ENCODE measurements at regions not wholly inside any gene's neighbourhood (a gene's known extent, or its start where the extent isn't known, plus 50 kb on each side); places are given as distances from the start of the nearest gene placed in this dataset.
"Not testable (repeated sequence)": the region's sequence is repeated elsewhere in the genome, so short reads cannot be mapped to it uniquely, and the experiment has no call there.

DNA sequence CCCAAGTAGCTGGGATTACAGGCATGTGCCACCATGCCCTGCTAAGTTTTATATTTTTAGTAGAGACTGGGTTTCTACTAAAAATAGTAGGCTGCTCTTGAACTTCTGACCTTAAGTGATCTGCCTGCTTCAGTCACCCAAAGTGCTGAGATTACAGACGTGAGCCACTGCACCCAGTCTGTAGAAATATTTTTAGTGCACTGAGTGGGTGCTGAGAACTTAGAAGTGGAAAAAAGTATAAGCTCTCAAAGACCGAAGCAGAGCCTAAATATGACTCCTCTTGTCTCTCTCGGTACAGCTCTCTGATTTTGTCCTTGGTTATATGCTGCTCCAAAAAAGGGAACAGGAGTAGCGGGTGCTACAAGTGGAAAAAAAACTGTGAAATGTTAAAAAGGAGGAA is 353.8 kb upstream of the IZUMO3 start:
- Mint-ChIP-seq H3K27ac (no peak overlapping the region), H3K4me3 (no peak overlapping the region), H3K4me1 (no peaks in the 10 kb centered on the region), H3K9me3 (peaks cover 0 to 25% (median 13%) of the 10 kb centered on the region in 11 donors), H3K27me3 (no peaks in the 10 kb centered on the region), H3K36me3 (no peaks in the 10 kb centered on the region)
- intact Hi-C loops (cut with micrococcal nuclease): no loop called here
- ChIA-PET POLR2A (no interaction called here), CTCF (no interaction called here)
- H3K4me3 ChIP-seq (ENCODE audit: low read length): no peak overlapping the region
- no peaks in the 10 kb centered on the region for H3K4me1 ChIP-seq (ENCODE audit: control insufficient read depth in 2 of 2, insufficient read depth in 2 of 2, low read length in 2 of 2)
- H3K27ac ChIP-seq (ENCODE audit: low read depth, low read length): no peak overlapping the region
- H3K27me3 ChIP-seq (ENCODE audit: control insufficient read depth in 2 of 2, insufficient read depth in 2 of 2, low read length in 2 of 2): no peaks in the 10 kb centered on the region
- ATAC-seq: no peak
- H3K9me3 ChIP-seq (ENCODE audit: control insufficient read depth in 2 of 3, low read length in 3 of 3): no peaks in the 10 kb centered on the region
- H3K36me3 ChIP-seq (ENCODE audit: control insufficient read depth in 2 of 3, insufficient read depth in 3 of 3, low read length in 3 of 3): no peaks in the 10 kb centered on the region
- no peak for DNase-seq

DNA sequence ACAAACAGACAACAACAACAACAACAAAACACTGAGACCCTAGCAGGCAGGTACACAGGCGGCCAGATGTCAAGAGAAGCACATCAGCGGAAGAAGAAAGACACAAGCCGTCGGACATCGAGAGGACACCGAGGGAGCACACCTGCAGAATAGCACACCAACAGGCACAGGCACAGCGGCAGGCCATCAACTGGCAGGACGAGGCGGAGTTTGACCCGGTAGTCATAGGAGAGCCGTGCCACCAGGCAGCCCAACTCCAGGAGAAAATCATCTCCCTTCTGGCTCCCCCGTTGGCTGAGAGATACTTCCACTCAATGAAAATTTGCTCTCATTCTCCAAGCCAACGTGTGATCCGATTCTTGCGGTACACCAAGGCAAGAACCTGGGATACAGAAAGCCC is 352.1 kb upstream of the IZUMO3 start:
- DNase-seq (no peak), ATAC-seq (no peak)
- H3K9me3 Mint-ChIP-seq: peaks cover 0 to 35% (median 20%) of the 10 kb centered on the region in 11 donors
- Histone ChIP-seq H3K27me3 (ENCODE audit: control insufficient read depth in 2 of 2, insufficient read depth in 2 of 2, low read length in 2 of 2) (no peaks in the 10 kb centered on the region), H3K27ac (ENCODE audit: low read depth, low read length) (no peak overlapping the region), H3K4me1 (ENCODE audit: control insufficient read depth in 2 of 2, insufficient read depth in 2 of 2, low read length in 2 of 2) (no peaks in the 10 kb centered on the region), H3K9me3 (ENCODE audit: control insufficient read depth in 2 of 3, low read length in 3 of 3) (no peaks in the 10 kb centered on the region), H3K36me3 (ENCODE audit: control insufficient read depth in 2 of 3, insufficient read depth in 3 of 3, low read length in 3 of 3) (no peaks in the 10 kb centered on the region), H3K4me3 (ENCODE audit: low read length) (no peak overlapping the region)
- CTCF ChIA-PET: no interaction called here
- no peak overlapping the region for H3K27ac Mint-ChIP-seq
- H3K4me1 Mint-ChIP-seq: no peaks in the 10 kb centered on the region
- H3K4me3 Mint-ChIP-seq: no peak overlapping the region
- POLR2A ChIA-PET: no interaction called here
- H3K27me3 Mint-ChIP-seq: no peaks in the 10 kb centered on the region
- intact Hi-C loops (cut with micrococcal nuclease): no loop called here
- no peaks in the 10 kb centered on the region for H3K36me3 Mint-ChIP-seq

DNA sequence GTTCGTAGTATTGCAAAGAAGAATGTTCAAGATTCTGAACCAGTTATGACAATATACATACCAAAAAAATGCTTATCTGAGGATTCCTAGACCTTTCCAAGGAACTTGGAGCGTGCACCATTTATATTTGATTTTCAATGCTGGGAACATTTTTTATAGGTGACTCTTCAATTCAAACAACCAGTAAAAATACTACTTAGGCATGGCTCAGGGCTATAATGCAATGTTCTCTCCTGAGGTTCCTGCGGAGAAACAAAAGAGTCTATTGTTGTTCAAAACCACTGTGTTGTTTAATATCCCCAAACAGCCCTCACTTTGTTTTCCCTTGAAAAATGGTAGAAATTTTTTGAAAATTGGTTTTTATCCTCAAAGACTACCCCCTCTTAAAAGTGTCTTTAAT is 335.7 kb upstream of the IZUMO3 start:
- intact Hi-C loops (cut with micrococcal nuclease): no loop called here
- no peaks in the 10 kb centered on the region for H3K4me1 Mint-ChIP-seq
- peaks cover 0 to 37% (median 6%) of the 10 kb centered on the region in 11 donors for H3K9me3 Mint-ChIP-seq
- ATAC-seq: no peak
- Histone ChIP-seq H3K4me1 (ENCODE audit: control insufficient read depth in 2 of 2, insufficient read depth in 2 of 2, low read length in 2 of 2) (no peaks in the 10 kb centered on the region), H3K27me3 (ENCODE audit: control insufficient read depth in 2 of 2, insufficient read depth in 2 of 2, low read length in 2 of 2) (no peaks in the 10 kb centered on the region), H3K4me3 (ENCODE audit: low read length) (no peak overlapping the region), H3K27ac (ENCODE audit: low read depth, low read length) (no peak overlapping the region), H3K9me3 (ENCODE audit: control insufficient read depth in 2 of 3, low read length in 3 of 3) (peaks cover 0 to 4% (median 0%) of the 10 kb centered on the region in 3 experiments), H3K36me3 (ENCODE audit: control insufficient read depth in 2 of 3, insufficient read depth in 3 of 3, low read length in 3 of 3) (no peaks in the 10 kb centered on the region)
- H3K4me3 Mint-ChIP-seq: no peak overlapping the region
- no peak overlapping the region for H3K27ac Mint-ChIP-seq
- POLR2A ChIA-PET: no interaction called here
- H3K36me3 Mint-ChIP-seq: peaks cover 0 to 3% (median 0%) of the 10 kb centered on the region in 5 donors
- no peaks in the 10 kb centered on the region for H3K27me3 Mint-ChIP-seq
- DNase-seq: no peak
- CTCF ChIA-PET: no interaction called here

DNA sequence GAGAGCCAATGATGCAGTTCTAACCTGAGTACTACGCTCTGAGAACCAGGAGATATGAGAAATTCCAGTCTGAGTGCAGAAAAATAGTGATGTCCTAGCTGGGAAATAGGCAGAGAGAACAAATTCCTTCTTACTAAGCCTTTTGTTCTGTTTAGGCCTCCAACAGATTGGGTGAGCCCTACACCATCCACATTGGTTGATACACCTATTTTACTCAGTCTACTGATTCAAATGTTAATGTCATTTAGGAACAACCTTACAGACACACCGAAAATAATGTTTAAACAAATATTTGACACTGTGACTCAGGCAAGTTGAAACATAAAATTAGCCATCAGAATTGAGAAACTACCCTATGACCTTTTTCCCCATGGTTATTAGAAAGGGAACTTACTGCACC is 333.9 kb upstream of the IZUMO3 start:
- H3K36me3 ChIP-seq (ENCODE audit: control insufficient read depth in 2 of 3, insufficient read depth in 3 of 3, low read length in 3 of 3): no peaks in the 10 kb centered on the region
- H3K4me1 ChIP-seq (ENCODE audit: control insufficient read depth in 2 of 2, insufficient read depth in 2 of 2, low read length in 2 of 2): no peaks in the 10 kb centered on the region
- H3K27ac Mint-ChIP-seq: no peak overlapping the region
- no peak for DNase-seq
- no peaks in the 10 kb centered on the region for H3K4me1 Mint-ChIP-seq
- H3K27ac ChIP-seq (ENCODE audit: low read depth, low read length): no peak overlapping the region
- intact Hi-C loops (cut with micrococcal nuclease): loop anchor here in 1 of 2 donors (10.0 kb wide), 1 partner anchor 55 kb away; no protein-coding TSS in a partner anchor
- ATAC-seq: no peak
- no peaks in the 10 kb centered on the region for H3K27me3 ChIP-seq (ENCODE audit: control insufficient read depth in 2 of 2, insufficient read depth in 2 of 2, low read length in 2 of 2)
- H3K4me3 ChIP-seq (ENCODE audit: low read length): no peak overlapping the region
- H3K4me3 Mint-ChIP-seq: no peak overlapping the region
- H3K36me3 Mint-ChIP-seq: peaks cover 0 to 3% (median 0%) of the 10 kb centered on the region in 5 donors
- peaks cover 2 to 42% (median 8%) of the 10 kb centered on the region in 11 donors for H3K9me3 Mint-ChIP-seq
- peaks cover 0 to 4% (median 0%) of the 10 kb centered on the region in 3 experiments for H3K9me3 ChIP-seq (ENCODE audit: control insufficient read depth in 2 of 3, low read length in 3 of 3)
- ChIA-PET CTCF (no interaction called here), POLR2A (no interaction called here)
- H3K27me3 Mint-ChIP-seq: no peaks in the 10 kb centered on the region

DNA sequence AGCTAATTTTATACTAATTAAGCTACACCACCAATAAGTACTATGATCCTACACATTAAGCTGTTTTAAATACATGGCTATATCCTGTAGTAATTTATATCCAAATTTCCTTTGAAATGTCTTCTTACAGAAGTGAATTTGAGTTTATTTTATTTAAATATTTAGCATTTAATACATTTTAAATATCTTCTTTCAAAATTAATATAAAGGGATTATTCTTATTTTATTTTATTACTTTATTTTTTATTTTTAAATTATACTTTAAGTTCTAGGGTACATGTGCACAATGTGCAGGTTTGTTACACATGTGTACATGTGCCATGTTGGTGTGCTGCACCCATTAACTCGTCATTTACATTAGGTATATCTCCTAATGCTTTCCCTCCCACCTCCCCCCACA is 310.9 kb upstream of the IZUMO3 start:
- DNase-seq; H3K36me3 Mint-ChIP-seq; CTCF ChIA-PET; H3K4me1 Mint-ChIP-seq; H3K27ac ChIP-seq (ENCODE audit: low read depth, low read length); H3K4me3 Mint-ChIP-seq; ATAC-seq; H3K27me3 Mint-ChIP-seq; H3K4me1 ChIP-seq (ENCODE audit: control insufficient read depth in 2 of 2, insufficient read depth in 2 of 2, low read length in 2 of 2); POLR2A ChIA-PET; intact Hi-C loops (cut with micrococcal nuclease); H3K27me3 ChIP-seq (ENCODE audit: control insufficient read depth in 2 of 2, insufficient read depth in 2 of 2, low read length in 2 of 2); H3K36me3 ChIP-seq (ENCODE audit: control insufficient read depth in 2 of 3, insufficient read depth in 3 of 3, low read length in 3 of 3); H3K4me3 ChIP-seq (ENCODE audit: low read length); H3K27ac Mint-ChIP-seq: not testable (repeated sequence)
- H3K9me3 Mint-ChIP-seq: peaks cover 3 to 30% (median 12%) of the 10 kb centered on the region in 11 donors
- H3K9me3 ChIP-seq (ENCODE audit: control insufficient read depth in 2 of 3, low read length in 3 of 3): peaks cover 0 to 12% (median 0%) of the 10 kb centered on the region in 3 experiments

DNA sequence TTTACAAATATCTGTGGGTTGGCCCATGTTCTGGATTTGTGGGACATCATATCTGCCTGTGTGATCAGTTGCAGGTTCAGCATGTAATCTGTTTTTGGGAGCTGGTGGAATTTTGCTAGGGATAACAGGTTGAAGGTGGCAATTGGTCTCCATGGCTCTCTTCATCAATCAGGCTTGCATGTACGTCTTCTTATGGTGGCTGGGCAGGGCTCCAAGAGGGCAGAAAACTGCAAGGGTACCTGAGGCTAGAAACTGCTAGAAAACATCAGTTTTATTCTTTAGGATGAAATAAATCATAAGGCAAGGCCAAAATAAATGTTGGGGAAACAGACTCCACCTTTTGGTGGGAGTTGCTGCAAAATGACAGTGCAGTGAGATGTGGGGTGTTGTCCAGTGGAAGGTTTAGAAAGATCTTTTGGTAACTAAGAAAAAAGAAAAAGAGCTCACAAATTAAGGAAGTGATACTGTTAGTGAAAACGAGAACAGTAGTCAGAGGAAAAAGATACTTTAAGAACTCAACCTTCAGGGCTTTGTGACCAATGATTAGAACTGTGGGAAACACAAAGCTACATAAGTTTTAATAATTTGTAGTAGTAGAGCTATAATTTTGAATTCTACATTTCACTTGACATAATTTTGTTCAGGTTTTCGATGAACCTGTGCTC is 300.7 kb upstream of the IZUMO3 start:
- H3K27me3 Mint-ChIP-seq: no peaks in the 10 kb centered on the region
- no peak for DNase-seq
- Histone ChIP-seq H3K4me3 (ENCODE audit: low read length) (no peak overlapping the region), H3K27ac (ENCODE audit: low read depth, low read length) (no peak overlapping the region), H3K4me1 (ENCODE audit: control insufficient read depth in 2 of 2, insufficient read depth in 2 of 2, low read length in 2 of 2) (no peaks in the 10 kb centered on the region), H3K9me3 (ENCODE audit: control insufficient read depth in 2 of 3, low read length in 3 of 3) (no peaks in the 10 kb centered on the region), H3K27me3 (ENCODE audit: control insufficient read depth in 2 of 2, insufficient read depth in 2 of 2, low read length in 2 of 2) (no peaks in the 10 kb centered on the region), H3K36me3 (ENCODE audit: control insufficient read depth in 2 of 3, insufficient read depth in 3 of 3, low read length in 3 of 3) (no peaks in the 10 kb centered on the region)
- ATAC-seq: no peak
- H3K4me1 Mint-ChIP-seq: no peaks in the 10 kb centered on the region
- ChIA-PET CTCF (no interaction called here), POLR2A (no interaction called here)
- no peaks in the 10 kb centered on the region for H3K36me3 Mint-ChIP-seq
- no peak overlapping the region for H3K27ac Mint-ChIP-seq
- peaks cover 0 to 25% (median 20%) of the 10 kb centered on the region in 11 donors for H3K9me3 Mint-ChIP-seq
- intact Hi-C loops (cut with micrococcal nuclease): no loop called here
- H3K4me3 Mint-ChIP-seq: no peak overlapping the region

DNA sequence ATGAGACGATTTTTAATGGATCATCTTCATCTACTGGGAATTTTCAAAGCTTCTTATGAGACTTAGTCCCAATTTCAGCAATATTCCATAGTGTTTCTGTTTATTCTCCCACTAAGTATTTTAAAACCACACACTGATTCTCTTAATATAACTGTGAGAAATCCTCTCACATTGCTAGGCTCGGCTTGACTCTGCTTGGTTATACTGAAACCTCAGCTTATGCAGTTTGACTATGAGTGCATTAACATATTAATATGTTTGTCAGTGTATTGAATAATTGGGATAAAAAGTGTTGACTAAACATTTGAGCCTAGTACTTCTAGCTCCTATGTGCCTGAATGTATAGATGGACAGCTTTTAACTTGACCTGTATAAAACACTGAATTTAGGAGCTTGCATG is 298.5 kb upstream of the IZUMO3 start:
- Mint-ChIP-seq H3K27me3 (no peaks in the 10 kb centered on the region), H3K4me3 (no peak overlapping the region), H3K36me3 (no peaks in the 10 kb centered on the region), H3K27ac (no peak overlapping the region), H3K9me3 (peaks cover 1 to 31% (median 18%) of the 10 kb centered on the region in 11 donors), H3K4me1 (no peaks in the 10 kb centered on the region)
- no peaks in the 10 kb centered on the region for H3K36me3 ChIP-seq (ENCODE audit: control insufficient read depth in 2 of 3, insufficient read depth in 3 of 3, low read length in 3 of 3)
- CTCF ChIA-PET: interaction anchor here (0.6 kb wide), 1 partner anchor 506 kb away, joined by 4 read pairs; no protein-coding TSS in a partner anchor
- H3K27ac ChIP-seq (ENCODE audit: low read depth, low read length): no peak overlapping the region
- H3K4me3 ChIP-seq (ENCODE audit: low read length): no peak overlapping the region
- no peaks in the 10 kb centered on the region for H3K27me3 ChIP-seq (ENCODE audit: control insufficient read depth in 2 of 2, insufficient read depth in 2 of 2, low read length in 2 of 2)
- no peaks in the 10 kb centered on the region for H3K4me1 ChIP-seq (ENCODE audit: control insufficient read depth in 2 of 2, insufficient read depth in 2 of 2, low read length in 2 of 2)
- no peak for ATAC-seq
- no peaks in the 10 kb centered on the region for H3K9me3 ChIP-seq (ENCODE audit: control insufficient read depth in 2 of 3, low read length in 3 of 3)
- no peak for DNase-seq
- intact Hi-C loops (cut with micrococcal nuclease): no loop called here
- POLR2A ChIA-PET: no interaction called here

All from naive thymus-derived CD4-positive, alpha-beta T cell (primary cell).